Keratinocyte (primary cell): ENCODE measurements at regions not wholly inside any gene's neighbourhood (a gene's known extent, or its start where the extent isn't known, plus 50 kb on each side); places are given as distances from the start of the nearest gene placed in this dataset.

Experiments used
- DNase-seq: peaks from one replicate; pipeline ENCODE4 v3.0.0-alpha.2; 2011; ENCODE audit warnings: low read depth, missing footprints, low spot score
- FAIRE-seq: peaks from 2 replicates; lab custom pipeline; 2011; peaks lifted over from hg19 to GRCh38; lab: Jason Lieb, UNC
- H2AFZ ChIP-seq: 2 replicates; pipeline ENCODE4 v1.6.0; 2012; ENCODE audit warnings: low read length, control low read depth, inconsistent platforms; ENCODE audit not compliant: control insufficient read depth
- H3K27ac ChIP-seq: 2 replicates; pipeline ENCODE4 v1.5.1; 2011; ENCODE audit warnings: low read length; ENCODE audit not compliant: control insufficient read depth, insufficient read depth
- H3K27me3 ChIP-seq: 3 replicates; pipeline ENCODE4 v1.6.0; 2011; ENCODE audit warnings: low read length; ENCODE audit not compliant: control insufficient read depth, insufficient read depth; ENCODE audit errors: extremely low read depth
- H3K36me3 ChIP-seq, 2 experiments: 2 replicates in 1 of 2; 3 replicates in 1 of 2; pipeline ENCODE4 v1.5.1; 2011; ENCODE audit warnings: low read length in 2 of 2, mild to moderate bottlenecking in 1 of 2; ENCODE audit not compliant: control insufficient read depth in 2 of 2, insufficient read depth in 2 of 2; ENCODE audit errors: extremely low read depth in 1 of 2
- H3K4me1 ChIP-seq: 3 replicates; pipeline ENCODE4 v1.5.1; 2011; ENCODE audit warnings: low read length; ENCODE audit not compliant: control insufficient read depth, insufficient read depth; ENCODE audit errors: extremely low read depth
- H3K4me2 ChIP-seq: 3 replicates; pipeline ENCODE4 v1.6.0; 2011; ENCODE audit warnings: low read depth, low read length; ENCODE audit not compliant: control insufficient read depth, insufficient read depth; ENCODE audit errors: extremely low read depth
- H3K4me3 ChIP-seq, 3 experiments: fragments of 200-600 bp in 1 of 3; sonication (generic) in 1 of 3; 2 replicates in 2 of 3; 3 replicates in 1 of 3; pipeline ENCODE4 v1.5.1; 2011 to 2016; ENCODE audit warnings: low read length in 3 of 3, mild to moderate bottlenecking in 3 of 3, control low read depth in 2 of 3, inconsistent platforms in 1 of 3, low read depth in 1 of 3, mixed read lengths in 1 of 3, mixed run types in 1 of 3, moderate library complexity in 1 of 3; ENCODE audit not compliant: control insufficient read depth in 2 of 3, insufficient read depth in 2 of 3; ENCODE audit errors: extremely low read depth in 1 of 3
- H3K79me2 ChIP-seq: 2 replicates; pipeline ENCODE4 v1.6.0; 2012; ENCODE audit warnings: low read length; ENCODE audit not compliant: control insufficient read depth, insufficient read depth
- H3K9ac ChIP-seq: 3 replicates; pipeline ENCODE4 v1.6.0; 2011; ENCODE audit warnings: low read length; ENCODE audit not compliant: control insufficient read depth, insufficient read depth; ENCODE audit errors: extremely low read depth
- H3K9me1 ChIP-seq: 3 replicates; pipeline ENCODE4 v1.6.0; 2011; ENCODE audit warnings: low read length; ENCODE audit not compliant: control insufficient read depth, insufficient read depth; ENCODE audit errors: extremely low read depth
- H3K9me3 ChIP-seq: 2 replicates; pipeline ENCODE4 v1.5.1; 2012; ENCODE audit warnings: low read depth, low read length; ENCODE audit not compliant: control insufficient read depth
- H4K20me1 ChIP-seq: 3 replicates; pipeline ENCODE4 v1.6.0; 2011; ENCODE audit warnings: low read length; ENCODE audit not compliant: control insufficient read depth, insufficient read depth; ENCODE audit errors: extremely low read depth
- EZH2 ChIP-seq: IDR thresholded peaks from one replicate; pipeline ENCODE4 v1.6.1; 2012; ENCODE audit warnings: inconsistent platforms, mild to moderate bottlenecking, low read length, moderate library complexity
- dilution Hi-C: fragments of 300-500 bp; cut with MboI; formaldehyde crosslinking; loops from one replicate; pipeline ENCODE4 v1.7.0; 2020; ENCODE audit warnings: low sequenced_read_pairs; ENCODE audit not compliant: extremely low pct_ligation_motif_present
- TF ChIP-seq, protein P1 (sequence below), 3 experiments: IDR thresholded peaks in 1 of 3; conservative IDR thresholded peaks in 1 of 3; optimal IDR thresholded peaks in 1 of 3; 2 replicates in 2 of 3; 3 replicates in 1 of 3; pipeline versions ENCODE3 to v1.5.1; 2011; ENCODE audit warnings: low read length in 3 of 3, mild to moderate bottlenecking in 3 of 3, moderate library complexity in 2 of 3, control low read depth in 1 of 3, inconsistent platforms in 1 of 3; ENCODE audit not compliant: insufficient read depth in 2 of 3; ENCODE audit errors: extremely low read depth in 1 of 3

DNA sequence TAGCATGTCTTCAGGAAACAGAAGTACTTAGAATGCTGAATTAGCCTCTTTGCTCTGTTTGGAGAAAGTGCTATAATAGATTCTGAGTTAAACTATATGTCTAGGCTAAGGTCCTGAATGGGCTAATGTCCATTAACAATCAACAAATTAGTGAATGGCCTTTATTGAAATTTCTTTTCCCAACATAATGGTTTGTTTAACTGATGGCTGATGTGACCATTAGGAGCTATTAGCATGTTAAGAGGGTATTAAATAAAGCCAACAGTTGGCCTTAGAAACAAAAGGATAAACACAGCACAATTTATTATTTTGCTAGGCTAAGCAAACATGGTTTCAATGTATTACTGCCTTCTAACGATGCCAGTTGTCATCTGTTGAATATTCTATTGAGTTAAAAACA, 234.3 kb upstream of the HS3ST5 start:
- H3K4me2 ChIP-seq, result no peak overlapping the region
- H3K9me3 ChIP-seq, result no peaks in the 10 kb centered on the region
- H2AFZ ChIP-seq, result no peak overlapping the region
- H3K27ac ChIP-seq, result no peak overlapping the region
- H4K20me1 ChIP-seq, result no peaks in the 10 kb centered on the region
- H3K9me1 ChIP-seq, result no peaks in the 10 kb centered on the region
- H3K9ac ChIP-seq, result no peak overlapping the region
- no peaks in the 10 kb centered on the region for H3K79me2 ChIP-seq
- H3K36me3 ChIP-seq, result no peaks in the 10 kb centered on the region
- H3K4me3 ChIP-seq, result no peak overlapping the region
- DNase-seq, result no peak
- dilution Hi-C loops, result no loop called here
- no peaks in the 10 kb centered on the region for H3K27me3 ChIP-seq
- TF ChIP-seq, protein P1, sequence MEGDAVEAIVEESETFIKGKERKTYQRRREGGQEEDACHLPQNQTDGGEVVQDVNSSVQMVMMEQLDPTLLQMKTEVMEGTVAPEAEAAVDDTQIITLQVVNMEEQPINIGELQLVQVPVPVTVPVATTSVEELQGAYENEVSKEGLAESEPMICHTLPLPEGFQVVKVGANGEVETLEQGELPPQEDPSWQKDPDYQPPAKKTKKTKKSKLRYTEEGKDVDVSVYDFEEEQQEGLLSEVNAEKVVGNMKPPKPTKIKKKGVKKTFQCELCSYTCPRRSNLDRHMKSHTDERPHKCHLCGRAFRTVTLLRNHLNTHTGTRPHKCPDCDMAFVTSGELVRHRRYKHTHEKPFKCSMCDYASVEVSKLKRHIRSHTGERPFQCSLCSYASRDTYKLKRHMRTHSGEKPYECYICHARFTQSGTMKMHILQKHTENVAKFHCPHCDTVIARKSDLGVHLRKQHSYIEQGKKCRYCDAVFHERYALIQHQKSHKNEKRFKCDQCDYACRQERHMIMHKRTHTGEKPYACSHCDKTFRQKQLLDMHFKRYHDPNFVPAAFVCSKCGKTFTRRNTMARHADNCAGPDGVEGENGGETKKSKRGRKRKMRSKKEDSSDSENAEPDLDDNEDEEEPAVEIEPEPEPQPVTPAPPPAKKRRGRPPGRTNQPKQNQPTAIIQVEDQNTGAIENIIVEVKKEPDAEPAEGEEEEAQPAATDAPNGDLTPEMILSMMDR (optimal IDR thresholded peaks at IDR 0.05 in 1 of 3, IDR thresholded peaks at IDR 0.05 in 1 of 3, conservative IDR thresholded peaks at IDR 0.05 in 1 of 3; ENCODE audit: extremely low read depth in 1 of 3, insufficient read depth in 2 of 3, low read length in 3 of 3), result no peak
- no peak for TF ChIP-seq EZH2
- FAIRE-seq, result no peak
- no peaks in the 10 kb centered on the region for H3K4me1 ChIP-seq

DNA sequence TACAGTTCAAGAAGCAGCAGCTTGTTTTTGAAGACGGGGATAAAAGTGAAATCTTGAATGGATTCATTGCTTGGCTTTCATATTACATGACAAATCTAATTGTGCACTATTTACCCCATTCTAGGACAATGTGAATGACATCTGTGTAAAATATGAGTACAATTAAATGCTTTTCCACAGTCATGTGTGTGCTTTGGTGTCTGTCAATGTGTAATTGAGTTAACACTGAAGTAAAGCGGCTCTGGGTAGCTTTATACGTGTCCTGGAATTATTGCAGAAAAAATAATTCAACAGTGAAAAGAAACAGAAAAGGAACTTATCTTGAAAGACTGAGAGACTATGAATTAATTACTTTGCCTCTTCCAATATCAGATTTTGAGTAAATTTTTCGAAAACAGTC, 233.5 kb upstream of the HS3ST5 start:
- TF ChIP-seq, protein P1 (optimal IDR thresholded peaks at IDR 0.05 in 1 of 3, IDR thresholded peaks at IDR 0.05 in 1 of 3, conservative IDR thresholded peaks at IDR 0.05 in 1 of 3; ENCODE audit: extremely low read depth in 1 of 3, insufficient read depth in 2 of 3, low read length in 3 of 3), result no peak
- no peak for TF ChIP-seq EZH2
- FAIRE-seq, result no peak
- dilution Hi-C loops, result no loop called here
- H4K20me1 ChIP-seq, result no peaks in the 10 kb centered on the region
- no peaks in the 10 kb centered on the region for H3K9me1 ChIP-seq
- no peaks in the 10 kb centered on the region for H3K27me3 ChIP-seq
- H3K4me1 ChIP-seq, result no peaks in the 10 kb centered on the region
- H3K4me3 ChIP-seq, result no peak overlapping the region
- H3K9me3 ChIP-seq, result no peaks in the 10 kb centered on the region
- H3K9ac ChIP-seq, result no peak overlapping the region
- H3K27ac ChIP-seq, result no peak overlapping the region
- DNase-seq, result no peak
- no peak overlapping the region for H3K4me2 ChIP-seq
- H2AFZ ChIP-seq, result no peak overlapping the region
- H3K36me3 ChIP-seq, result no peaks in the 10 kb centered on the region
- no peaks in the 10 kb centered on the region for H3K79me2 ChIP-seq
